ENCODE measurements at regions not wholly inside any gene's neighbourhood (a gene's known extent, or its start where the extent isn't known, plus 50 kb on each side); places are given as distances from the start of the nearest gene placed in this dataset.

DNA sequence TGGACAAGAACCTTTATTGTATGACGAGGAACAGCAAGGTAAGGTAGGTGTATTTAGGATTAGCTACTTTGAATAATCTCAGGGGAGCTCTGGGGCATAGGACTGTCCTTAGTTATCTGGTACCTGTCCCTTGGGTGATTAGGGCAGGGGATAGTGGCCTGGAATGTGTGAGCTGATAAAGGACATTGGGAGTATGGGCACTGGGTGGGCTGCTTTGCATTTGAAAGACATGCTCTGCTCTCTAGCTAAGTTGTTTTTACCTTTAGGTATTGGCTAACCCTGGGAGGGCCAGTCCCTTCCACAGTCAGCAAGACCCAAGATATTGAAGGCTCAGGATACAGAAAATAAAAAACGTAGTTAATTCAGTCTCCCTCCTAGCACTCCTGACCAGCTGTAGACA, 282.8 kb upstream of the C9orf72 start:
- Histone ChIP-seq H4K20me1 (ENCODE audit: control insufficient read depth, insufficient read depth, insufficient read length) (no peaks in the 10 kb centered on the region), H3T11ph (ENCODE audit: low read length) (no peak overlapping the region), H3K14ac (ENCODE audit: insufficient read depth, low read length) (no peak overlapping the region), H3K4ac (ENCODE audit: low read depth, low read length) (no peak overlapping the region), H3K56ac (ENCODE audit: insufficient read length, low read depth, low read length) (no peak overlapping the region), H3K27ac (ENCODE audit: insufficient read length, low read depth, low read length) (no peak overlapping the region), H3K23me2 (ENCODE audit: insufficient read length, low read depth, low read length, poor library complexity, severe bottlenecking) (no peaks in the 10 kb centered on the region), H2AFZ (ENCODE audit: low read length) (no peak overlapping the region), H4K5ac (ENCODE audit: insufficient read length, low read depth, low read length) (no peak overlapping the region), H3K79me2 (ENCODE audit: insufficient read depth, low read length) (no peaks in the 10 kb centered on the region), H3K79me1 (ENCODE audit: insufficient read depth, low read depth, low read length, poor library complexity, severe bottlenecking) (no peaks in the 10 kb centered on the region), H2BK20ac (ENCODE audit: low read depth, low read length, poor library complexity, severe bottlenecking) (no peak overlapping the region), H2BK5ac (ENCODE audit: insufficient read length, low read length) (no peak overlapping the region), H3K23ac (ENCODE audit: insufficient read length, low read depth, low read length) (no peak overlapping the region), H3K4me2 (ENCODE audit: insufficient read depth, insufficient read length, low read length) (no peak overlapping the region), H4K8ac (replicated peaks; ENCODE audit: insufficient read length, low read depth, low read length) (no peak overlapping the region), H3K27me3 (ENCODE audit: insufficient read depth, low read length) (no peaks in the 10 kb centered on the region), H3K9ac (ENCODE audit: extremely low read depth, insufficient read length, low read length) (no peak overlapping the region), H3K4me1 (ENCODE audit: insufficient read depth, low read length) (no peaks in the 10 kb centered on the region; the same call in 1 of the 2 replicates), H2AK5ac (ENCODE audit: insufficient read length, low read length) (no peak overlapping the region), H3K18ac (ENCODE audit: insufficient read length, low read depth, low read length) (no peak overlapping the region), H3K9me3 (ENCODE audit: control insufficient read depth, low read depth, low read length) (no peaks in the 10 kb centered on the region), H2BK12ac (ENCODE audit: insufficient read length, low read depth, low read length) (no peak overlapping the region), H4K91ac (ENCODE audit: insufficient read length, low read depth, low read length) (no peak overlapping the region), H2BK120ac (ENCODE audit: low read depth, low read length, poor library complexity, severe bottlenecking) (no peak overlapping the region), H2BK15ac (ENCODE audit: low read depth, low read length) (no peak overlapping the region)
- Mint-ChIP-seq H3K27ac (peak overlapping the region in 2 of 3 experiments; percentile 16; a peak in 3 of 7 replicates), H3K36me3 (ENCODE audit: insufficient read depth in 1 of 3, low read depth in 3 of 3) (no peaks in the 10 kb centered on the region), H3K4me3 (no peak overlapping the region), H3K4me1 (peaks cover 11 to 13% of the 10 kb centered on the region in 2 experiments), H3K9me3 (no peaks in the 10 kb centered on the region), H3K27me3 (ENCODE audit: low read depth) (no peaks in the 10 kb centered on the region)
- peak; percentile 44 for DNase-seq
- TF ChIP-seq, protein P1, sequence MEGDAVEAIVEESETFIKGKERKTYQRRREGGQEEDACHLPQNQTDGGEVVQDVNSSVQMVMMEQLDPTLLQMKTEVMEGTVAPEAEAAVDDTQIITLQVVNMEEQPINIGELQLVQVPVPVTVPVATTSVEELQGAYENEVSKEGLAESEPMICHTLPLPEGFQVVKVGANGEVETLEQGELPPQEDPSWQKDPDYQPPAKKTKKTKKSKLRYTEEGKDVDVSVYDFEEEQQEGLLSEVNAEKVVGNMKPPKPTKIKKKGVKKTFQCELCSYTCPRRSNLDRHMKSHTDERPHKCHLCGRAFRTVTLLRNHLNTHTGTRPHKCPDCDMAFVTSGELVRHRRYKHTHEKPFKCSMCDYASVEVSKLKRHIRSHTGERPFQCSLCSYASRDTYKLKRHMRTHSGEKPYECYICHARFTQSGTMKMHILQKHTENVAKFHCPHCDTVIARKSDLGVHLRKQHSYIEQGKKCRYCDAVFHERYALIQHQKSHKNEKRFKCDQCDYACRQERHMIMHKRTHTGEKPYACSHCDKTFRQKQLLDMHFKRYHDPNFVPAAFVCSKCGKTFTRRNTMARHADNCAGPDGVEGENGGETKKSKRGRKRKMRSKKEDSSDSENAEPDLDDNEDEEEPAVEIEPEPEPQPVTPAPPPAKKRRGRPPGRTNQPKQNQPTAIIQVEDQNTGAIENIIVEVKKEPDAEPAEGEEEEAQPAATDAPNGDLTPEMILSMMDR (conservative IDR thresholded peaks at IDR 0.05), result no peak
- WGBS (ENCODE audit: extremely low coverage, insufficient read length, low lambda C conversion rate), result no CpG with 5 or more reads among the region's 2 CpGs

Measured in H9 (cell line).